ENCODE measurements at regions not wholly inside any gene's neighbourhood (a gene's known extent, or its start where the extent isn't known, plus 50 kb on each side); places are given as distances from the start of the nearest gene placed in this dataset.

DNA sequence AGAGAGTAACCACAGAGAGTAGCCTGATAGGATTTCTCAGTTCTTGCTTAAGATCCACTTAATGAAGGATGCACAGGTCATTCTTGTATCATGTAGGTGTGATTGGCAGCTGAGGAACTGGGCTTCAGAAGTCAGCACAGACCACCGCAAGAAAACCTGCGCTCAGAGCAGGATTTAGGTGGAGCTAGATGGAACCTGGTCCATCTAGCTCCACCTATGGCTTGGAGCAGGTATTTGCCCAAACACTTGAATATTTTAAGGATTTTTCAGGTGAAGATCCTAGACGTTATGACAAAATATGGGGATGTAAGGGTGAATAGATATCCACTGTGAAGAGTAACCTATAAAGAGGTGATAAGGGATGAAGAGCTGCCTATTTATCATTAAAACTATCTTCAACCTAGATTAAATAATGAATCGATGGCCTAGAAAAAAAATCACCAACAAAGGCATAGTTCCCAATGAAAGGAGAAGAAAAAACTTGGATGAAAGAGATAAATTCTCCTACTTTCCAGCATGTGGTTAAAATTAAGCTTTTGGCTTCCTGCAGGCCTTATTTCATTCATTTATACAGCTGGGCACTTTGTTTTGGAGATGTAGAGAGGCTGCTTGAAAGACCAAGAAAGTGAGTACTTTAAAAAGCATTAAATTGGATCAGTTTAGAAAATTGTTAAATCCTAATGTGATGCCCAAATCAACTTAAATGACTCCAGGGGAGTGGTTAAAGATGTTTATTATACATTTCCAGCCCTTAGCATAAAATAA is 778.4 kb upstream of the GJE1 start:
- Histone ChIP-seq H3K4me3 (ENCODE audit: low read depth, low read length) (no peak overlapping the region), H3K4me1 (no peaks in the 10 kb centered on the region), H3K27me3 (replicated peaks; ENCODE audit: control insufficient read depth, insufficient read depth, low read length) (no peaks in the 10 kb centered on the region), H3K36me3 (ENCODE audit: control insufficient read depth, insufficient read depth, low read length) (no peaks in the 10 kb centered on the region), H3K9me3 (no peaks in the 10 kb centered on the region)
- TF ChIP-seq, protein P1, sequence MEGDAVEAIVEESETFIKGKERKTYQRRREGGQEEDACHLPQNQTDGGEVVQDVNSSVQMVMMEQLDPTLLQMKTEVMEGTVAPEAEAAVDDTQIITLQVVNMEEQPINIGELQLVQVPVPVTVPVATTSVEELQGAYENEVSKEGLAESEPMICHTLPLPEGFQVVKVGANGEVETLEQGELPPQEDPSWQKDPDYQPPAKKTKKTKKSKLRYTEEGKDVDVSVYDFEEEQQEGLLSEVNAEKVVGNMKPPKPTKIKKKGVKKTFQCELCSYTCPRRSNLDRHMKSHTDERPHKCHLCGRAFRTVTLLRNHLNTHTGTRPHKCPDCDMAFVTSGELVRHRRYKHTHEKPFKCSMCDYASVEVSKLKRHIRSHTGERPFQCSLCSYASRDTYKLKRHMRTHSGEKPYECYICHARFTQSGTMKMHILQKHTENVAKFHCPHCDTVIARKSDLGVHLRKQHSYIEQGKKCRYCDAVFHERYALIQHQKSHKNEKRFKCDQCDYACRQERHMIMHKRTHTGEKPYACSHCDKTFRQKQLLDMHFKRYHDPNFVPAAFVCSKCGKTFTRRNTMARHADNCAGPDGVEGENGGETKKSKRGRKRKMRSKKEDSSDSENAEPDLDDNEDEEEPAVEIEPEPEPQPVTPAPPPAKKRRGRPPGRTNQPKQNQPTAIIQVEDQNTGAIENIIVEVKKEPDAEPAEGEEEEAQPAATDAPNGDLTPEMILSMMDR (IDR thresholded peaks at IDR 0.05; ENCODE audit: insufficient read depth in 1 of 2, low read depth in 1 of 2, low read length in 1 of 2, severe bottlenecking in 1 of 2, unreplicated experiment in 1 of 2), result peak in 1 of 2 experiments; percentile 26
- no TSS peak for BruUV-seq (replicated peaks)
- peaks cover 10% of the 10 kb centered on the region for H3K9me3 Mint-ChIP-seq (ENCODE audit: unreplicated experiment)
- no peaks in the 10 kb centered on the region for H3K27me3 Mint-ChIP-seq (ENCODE audit: insufficient read depth, unreplicated experiment)
- no peak for DNase-seq
- no peaks in the 10 kb centered on the region for H3K4me1 Mint-ChIP-seq (ENCODE audit: low read depth, unreplicated experiment)
- POLR2A ChIA-PET, result no interaction called here
- H3K4me3 Mint-ChIP-seq (ENCODE audit: unreplicated experiment), result no peak overlapping the region
- H3K27ac Mint-ChIP-seq (ENCODE audit: unreplicated experiment), result no peak overlapping the region
- intact Hi-C loops (cut with micrococcal nuclease; ENCODE audit: unreplicated experiment), result no loop called here
- CTCF ChIA-PET, result no interaction called here
- H3K36me3 Mint-ChIP-seq (ENCODE audit: insufficient read depth, unreplicated experiment), result no peaks in the 10 kb centered on the region

DNA sequence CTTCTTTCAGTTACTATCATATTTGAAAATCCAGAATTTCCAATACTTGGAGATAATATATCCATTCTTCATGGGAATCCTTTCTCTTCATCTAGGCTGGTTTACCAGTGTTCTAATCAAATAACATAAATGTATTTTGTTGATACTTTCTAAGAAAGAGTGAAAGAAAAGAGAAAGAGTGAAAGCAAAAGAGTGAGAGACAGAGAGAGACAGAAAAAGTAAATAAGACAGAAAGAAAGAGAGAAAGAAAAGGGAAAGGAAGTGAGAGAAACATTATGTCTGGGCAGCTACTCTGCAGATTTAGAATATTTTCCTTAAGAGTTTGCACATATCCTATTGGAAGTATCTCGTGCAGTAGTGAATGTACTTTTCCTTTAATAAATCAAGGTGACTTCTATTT is 781.0 kb upstream of the GJE1 start:
- Mint-ChIP-seq H3K9me3 (ENCODE audit: unreplicated experiment) (peaks cover under 1% of the 10 kb centered on the region), H3K4me1 (ENCODE audit: low read depth, unreplicated experiment) (no peaks in the 10 kb centered on the region), H3K36me3 (ENCODE audit: insufficient read depth, unreplicated experiment) (no peaks in the 10 kb centered on the region), H3K4me3 (ENCODE audit: unreplicated experiment) (no peak overlapping the region), H3K27me3 (ENCODE audit: insufficient read depth, unreplicated experiment) (no peaks in the 10 kb centered on the region), H3K27ac (ENCODE audit: unreplicated experiment) (no peak overlapping the region)
- intact Hi-C loops (cut with micrococcal nuclease; ENCODE audit: unreplicated experiment), result no loop called here
- POLR2A ChIA-PET, result no interaction called here
- DNase-seq, result no peak
- no TSS peak for BruUV-seq (replicated peaks)
- CTCF ChIA-PET, result no interaction called here
- no peaks in the 10 kb centered on the region for H3K4me1 ChIP-seq
- H3K36me3 ChIP-seq (ENCODE audit: control insufficient read depth, insufficient read depth, low read length), result no peaks in the 10 kb centered on the region
- no peaks in the 10 kb centered on the region for H3K27me3 ChIP-seq (replicated peaks; ENCODE audit: control insufficient read depth, insufficient read depth, low read length)
- TF ChIP-seq, protein P1 (IDR thresholded peaks at IDR 0.05; ENCODE audit: insufficient read depth in 1 of 2, low read depth in 1 of 2, low read length in 1 of 2, severe bottlenecking in 1 of 2, unreplicated experiment in 1 of 2), result no peak
- H3K4me3 ChIP-seq (ENCODE audit: low read depth, low read length), result no peak overlapping the region
- no peaks in the 10 kb centered on the region for H3K9me3 ChIP-seq

DNA sequence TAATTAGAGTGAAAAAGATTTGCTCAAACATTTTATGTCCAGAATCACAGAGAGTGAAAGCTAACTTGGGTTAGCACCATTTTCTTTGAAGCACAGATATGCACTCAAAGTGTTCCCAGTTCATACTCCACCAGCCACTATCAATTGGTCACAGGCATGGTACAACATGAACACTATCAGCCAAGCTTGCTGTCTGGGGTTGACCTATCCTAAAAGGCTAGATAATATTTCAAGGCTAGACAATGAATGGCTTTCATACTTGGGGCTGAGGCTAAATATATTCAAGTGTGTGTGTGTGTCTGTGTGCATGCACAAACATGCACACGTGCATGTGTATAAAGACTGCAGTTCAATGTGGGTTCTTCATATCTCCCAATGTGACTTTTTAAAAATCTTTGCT is 783.0 kb upstream of the GJE1 start:
- Mint-ChIP-seq H3K27ac (ENCODE audit: unreplicated experiment) (no peak overlapping the region), H3K27me3 (ENCODE audit: insufficient read depth, unreplicated experiment) (no peaks in the 10 kb centered on the region), H3K36me3 (ENCODE audit: insufficient read depth, unreplicated experiment) (no peaks in the 10 kb centered on the region), H3K4me1 (ENCODE audit: low read depth, unreplicated experiment) (no peaks in the 10 kb centered on the region), H3K9me3 (ENCODE audit: unreplicated experiment) (no peaks in the 10 kb centered on the region), H3K4me3 (ENCODE audit: unreplicated experiment) (no peak overlapping the region)
- Histone ChIP-seq H3K36me3 (ENCODE audit: control insufficient read depth, insufficient read depth, low read length) (no peaks in the 10 kb centered on the region), H3K4me3 (ENCODE audit: low read depth, low read length) (no peak overlapping the region), H3K27me3 (replicated peaks; ENCODE audit: control insufficient read depth, insufficient read depth, low read length) (no peaks in the 10 kb centered on the region), H3K4me1 (no peaks in the 10 kb centered on the region), H3K9me3 (no peaks in the 10 kb centered on the region)
- ChIA-PET CTCF (no interaction called here), POLR2A (no interaction called here)
- BruUV-seq (replicated peaks), result no TSS peak
- no peak for DNase-seq
- TF ChIP-seq, protein P1 (IDR thresholded peaks at IDR 0.05; ENCODE audit: insufficient read depth in 1 of 2, low read depth in 1 of 2, low read length in 1 of 2, severe bottlenecking in 1 of 2, unreplicated experiment in 1 of 2), result no peak
- intact Hi-C loops (cut with micrococcal nuclease; ENCODE audit: unreplicated experiment), result no loop called here
